ENCODE measurements at regions not wholly inside any gene's neighbourhood (a gene's known extent, or its start where the extent isn't known, plus 50 kb on each side); places are given as distances from the start of the nearest gene placed in this dataset.
"Not testable (repeated sequence)": the region's sequence is repeated elsewhere in the genome, so short reads cannot be mapped to it uniquely, and the experiment has no call there.

- in situ Hi-C loops (cut with HindIII; ENCODE audit: low pct_unique_long_range_greater_than_20kb, low sequenced_read_pairs) = no loop called here
- DNase-seq (ENCODE audit: low read depth, low spot score) = peak; percentile 74
Observed at GRCh38 chr5:7078901-7079300, 317.0 kb upstream of the ADCY2 start.

GRCh38 chr5:7080501-7080900, 315.4 kb upstream of the ADCY2 start:
- in situ Hi-C loops (cut with HindIII; ENCODE audit: low pct_unique_long_range_greater_than_20kb, low sequenced_read_pairs) = no loop called here
- no peak for DNase-seq (ENCODE audit: low read depth, low spot score)

GRCh38 chr5:7087719-7088297, 308.1 kb upstream of the ADCY2 start:
- peak; percentile 67 for DNase-seq (ENCODE audit: low read depth, low spot score)
- in situ Hi-C loops (cut with HindIII; ENCODE audit: low pct_unique_long_range_greater_than_20kb, low sequenced_read_pairs) = no loop called here

GRCh38 chr5:7088849-7089248, 307.1 kb upstream of the ADCY2 start:
- in situ Hi-C loops (cut with HindIII; ENCODE audit: low pct_unique_long_range_greater_than_20kb, low sequenced_read_pairs) = no loop called here
- no peak for DNase-seq (ENCODE audit: low read depth, low spot score)

- in situ Hi-C loops (cut with HindIII; ENCODE audit: low pct_unique_long_range_greater_than_20kb, low sequenced_read_pairs) = no loop called here
- DNase-seq (ENCODE audit: low read depth, low spot score) = peak; percentile 23
Observed at GRCh38 chr5:7094626-7095025, 301.3 kb upstream of the ADCY2 start.

- in situ Hi-C loops (cut with HindIII; ENCODE audit: low pct_unique_long_range_greater_than_20kb, low sequenced_read_pairs) = no loop called here
Observed at GRCh38 chr5:7096294-7096693, 299.6 kb upstream of the ADCY2 start.

GRCh38 chr5:7105358-7105757, 290.6 kb upstream of the ADCY2 start:
- in situ Hi-C loops (cut with HindIII; ENCODE audit: low pct_unique_long_range_greater_than_20kb, low sequenced_read_pairs) = no loop called here
- no peak for DNase-seq (ENCODE audit: low read depth, low spot score)

More at GRCh38 chr5:7096294-7096693, 299.6 kb upstream of the ADCY2 start:
- DNase-seq (ENCODE audit: low read depth, low spot score) = no peak

GRCh38 chr5:7117961-7118360, 278.0 kb upstream of the ADCY2 start:
- in situ Hi-C loops (cut with HindIII; ENCODE audit: low pct_unique_long_range_greater_than_20kb, low sequenced_read_pairs) = no loop called here
- DNase-seq (ENCODE audit: low read depth, low spot score) = no peak

GRCh38 chr5:7131680-7132079, 264.3 kb upstream of the ADCY2 start:
- in situ Hi-C loops (cut with HindIII; ENCODE audit: low pct_unique_long_range_greater_than_20kb, low sequenced_read_pairs) = no loop called here
- no peak for DNase-seq (ENCODE audit: low read depth, low spot score)

GRCh38 chr5:7146886-7147285, 249.1 kb upstream of the ADCY2 start:
- in situ Hi-C loops (cut with HindIII; ENCODE audit: low pct_unique_long_range_greater_than_20kb, low sequenced_read_pairs) = no loop called here
- DNase-seq (ENCODE audit: low read depth, low spot score) = no peak

GRCh38 chr5:7157083-7157482, 238.9 kb upstream of the ADCY2 start:
- in situ Hi-C loops (cut with HindIII; ENCODE audit: low pct_unique_long_range_greater_than_20kb, low sequenced_read_pairs) = no loop called here
- DNase-seq (ENCODE audit: low read depth, low spot score) = no peak

- in situ Hi-C loops (cut with HindIII; ENCODE audit: low pct_unique_long_range_greater_than_20kb, low sequenced_read_pairs) = no loop called here
- no peak for DNase-seq (ENCODE audit: low read depth, low spot score)
Observed at GRCh38 chr5:7169240-7169878, 226.6 kb upstream of the ADCY2 start.

GRCh38 chr5:7170785-7171184, 225.2 kb upstream of the ADCY2 start:
- in situ Hi-C loops (cut with HindIII; ENCODE audit: low pct_unique_long_range_greater_than_20kb, low sequenced_read_pairs); DNase-seq (ENCODE audit: low read depth, low spot score): not testable (repeated sequence)

GRCh38 chr5:7179364-7179763, 216.6 kb upstream of the ADCY2 start:
- no peak for DNase-seq (ENCODE audit: low read depth, low spot score)
- in situ Hi-C loops (cut with HindIII; ENCODE audit: low pct_unique_long_range_greater_than_20kb, low sequenced_read_pairs) = no loop called here

GRCh38 chr5:7181841-7182240, 214.1 kb upstream of the ADCY2 start:
- in situ Hi-C loops (cut with HindIII; ENCODE audit: low pct_unique_long_range_greater_than_20kb, low sequenced_read_pairs) = no loop called here
- DNase-seq (ENCODE audit: low read depth, low spot score) = no peak

GRCh38 chr5:7185742-7186141, 210.2 kb upstream of the ADCY2 start:
- in situ Hi-C loops (cut with HindIII; ENCODE audit: low pct_unique_long_range_greater_than_20kb, low sequenced_read_pairs) = no loop called here
- no peak for DNase-seq (ENCODE audit: low read depth, low spot score)

- in situ Hi-C loops (cut with HindIII; ENCODE audit: low pct_unique_long_range_greater_than_20kb, low sequenced_read_pairs) = no loop called here
- DNase-seq (ENCODE audit: low read depth, low spot score) = no peak
Observed at GRCh38 chr5:7186818-7187217, 209.1 kb upstream of the ADCY2 start.

- in situ Hi-C loops (cut with HindIII; ENCODE audit: low pct_unique_long_range_greater_than_20kb, low sequenced_read_pairs) = no loop called here
- DNase-seq (ENCODE audit: low read depth, low spot score) = no peak
Observed at GRCh38 chr5:7190712-7191250, 205.2 kb upstream of the ADCY2 start.

- DNase-seq (ENCODE audit: low read depth, low spot score) = no peak
- in situ Hi-C loops (cut with HindIII; ENCODE audit: low pct_unique_long_range_greater_than_20kb, low sequenced_read_pairs) = no loop called here
Observed at GRCh38 chr5:7192016-7192415, 203.9 kb upstream of the ADCY2 start.

Data from SK-MEL-5 (cell line).